HG02981 (cell line): ENCODE measurements at regions not wholly inside any gene's neighbourhood (a gene's known extent, or its start where the extent isn't known, plus 50 kb on each side); places are given as distances from the start of the nearest gene placed in this dataset.
"Not testable (repeated sequence)": the region's sequence is repeated elsewhere in the genome, so short reads cannot be mapped to it uniquely, and the experiment has no call there.

Experiments
- ATAC-seq: cut with Tn5 transposase; IDR thresholded peaks from one replicate; pipeline ENCODE4 v1.9.1; 2021; ENCODE audit warnings: mild to moderate bottlenecking, moderate library complexity; ENCODE audit not compliant: unreplicated experiment

- ATAC-seq, result no peak
These were observed 94.7 kb upstream of the ERRFI1 start for GRCh38 chr1:8120693-8121260.

- not testable (repeated sequence) for ATAC-seq
These were observed 92.6 kb upstream of the ERRFI1 start for GRCh38 chr1:8118736-8119135.

- no peak for ATAC-seq
These were observed 91.9 kb upstream of the ERRFI1 start for GRCh38 chr1:8118031-8118451.

GRCh38 chr1:8116894-8117264 is 90.8 kb upstream of the ERRFI1 start:
- no peak for ATAC-seq

- ATAC-seq, result no peak
These were observed 89.7 kb upstream of the ERRFI1 start for GRCh38 chr1:8115769-8116167.

- no peak for ATAC-seq
These were observed 89.1 kb upstream of the ERRFI1 start for GRCh38 chr1:8115031-8115768.

- no peak for ATAC-seq
These were observed 87.4 kb upstream of the ERRFI1 start for GRCh38 chr1:8113262-8114220.

- ATAC-seq, result no peak
These were observed 86.6 kb upstream of the ERRFI1 start for GRCh38 chr1:8112611-8113261.

GRCh38 chr1:8111560-8111959 is 85.5 kb upstream of the ERRFI1 start:
- no peak for ATAC-seq

- ATAC-seq, result no peak
These were observed 83.1 kb upstream of the ERRFI1 start for GRCh38 chr1:8109216-8109615.

GRCh38 chr1:8107897-8108296 is 81.8 kb upstream of the ERRFI1 start:
- ATAC-seq, result no peak

- no peak for ATAC-seq
These were observed 78.4 kb upstream of the ERRFI1 start for GRCh38 chr1:8104278-8105236.

- no peak for ATAC-seq
These were observed 71.8 kb upstream of the ERRFI1 start for GRCh38 chr1:8097908-8098307.

GRCh38 chr1:8097077-8097799 is 71.1 kb upstream of the ERRFI1 start:
- ATAC-seq, result peak; percentile 87

- no peak for ATAC-seq
These were observed 70.2 kb upstream of the ERRFI1 start for GRCh38 chr1:8096105-8097011.

- no peak for ATAC-seq
These were observed 69.5 kb upstream of the ERRFI1 start for GRCh38 chr1:8095584-8095983.

GRCh38 chr1:8094481-8095241 is 68.6 kb upstream of the ERRFI1 start:
- no peak for ATAC-seq
